ENCODE measurements at regions not wholly inside any gene's neighbourhood (a gene's known extent, or its start where the extent isn't known, plus 50 kb on each side); places are given as distances from the start of the nearest gene placed in this dataset.

DNA sequence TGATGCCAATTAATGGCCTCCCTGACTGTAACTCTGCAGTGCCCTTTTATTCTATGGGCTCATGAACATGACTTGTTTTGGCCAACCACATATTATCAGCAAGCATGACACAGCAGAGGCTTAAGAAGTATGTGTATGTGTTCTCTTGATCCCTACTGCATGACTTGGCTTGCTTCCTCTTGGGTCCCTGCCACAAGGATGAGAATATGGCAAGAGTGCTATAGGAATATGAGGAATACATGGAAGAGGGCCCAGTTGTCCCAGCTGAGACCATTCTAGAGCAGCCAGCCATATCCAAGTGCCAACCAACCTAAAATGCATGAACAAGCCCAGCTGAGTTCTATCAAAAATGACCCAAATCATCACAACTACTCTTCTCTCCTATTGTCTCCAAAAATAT, 576.7 kb upstream of the PCDH9 start:
- no peaks in the 10 kb centered on the region for H3K36me3 ChIP-seq (ENCODE audit: low read depth, low read length)
- no TSS peak for BruUV-seq (replicated peaks)
- no peak overlapping the region for H2AFZ ChIP-seq (ENCODE audit: low read length)
- H3F3A ChIP-seq (ENCODE audit: low read length, unreplicated experiment) = no peaks in the 10 kb centered on the region
- ChIA-PET POLR2A (ENCODE audit: unreplicated experiment) (no interaction called here), CTCF (no interaction called here)
- no peaks in the 10 kb centered on the region for H3K9me2 ChIP-seq (replicated peaks; ENCODE audit: low read length)
- DNase-seq = no peak
- ATAC-seq = no peak
- H3K27ac ChIP-seq (ENCODE audit: low read length) = no peak overlapping the region
- intact Hi-C loops (cut with micrococcal nuclease) = no loop called here
- no peak overlapping the region for H3K9ac ChIP-seq (ENCODE audit: low read length)
- H3K4me3 ChIP-seq (ENCODE audit: low read length) = no peak overlapping the region
- no peaks in the 10 kb centered on the region for H3K27me3 ChIP-seq (ENCODE audit: low read length)
- H4K20me1 ChIP-seq (ENCODE audit: low read length) = no peaks in the 10 kb centered on the region
- no peaks in the 10 kb centered on the region for H3K4me1 ChIP-seq (ENCODE audit: insufficient read depth, low read length)
- H3K9me3 ChIP-seq (ENCODE audit: low read length) = no peaks in the 10 kb centered on the region
- no peak for TF ChIP-seq EZH2phosphoT487 (IDR thresholded peaks at IDR 0.05; ENCODE audit: borderline replicate concordance, low read length)
- no peak for TF ChIP-seq EZH2 (IDR thresholded peaks at IDR 0.05; ENCODE audit: low read length, unreplicated experiment)
- TF ChIP-seq, protein P1, sequence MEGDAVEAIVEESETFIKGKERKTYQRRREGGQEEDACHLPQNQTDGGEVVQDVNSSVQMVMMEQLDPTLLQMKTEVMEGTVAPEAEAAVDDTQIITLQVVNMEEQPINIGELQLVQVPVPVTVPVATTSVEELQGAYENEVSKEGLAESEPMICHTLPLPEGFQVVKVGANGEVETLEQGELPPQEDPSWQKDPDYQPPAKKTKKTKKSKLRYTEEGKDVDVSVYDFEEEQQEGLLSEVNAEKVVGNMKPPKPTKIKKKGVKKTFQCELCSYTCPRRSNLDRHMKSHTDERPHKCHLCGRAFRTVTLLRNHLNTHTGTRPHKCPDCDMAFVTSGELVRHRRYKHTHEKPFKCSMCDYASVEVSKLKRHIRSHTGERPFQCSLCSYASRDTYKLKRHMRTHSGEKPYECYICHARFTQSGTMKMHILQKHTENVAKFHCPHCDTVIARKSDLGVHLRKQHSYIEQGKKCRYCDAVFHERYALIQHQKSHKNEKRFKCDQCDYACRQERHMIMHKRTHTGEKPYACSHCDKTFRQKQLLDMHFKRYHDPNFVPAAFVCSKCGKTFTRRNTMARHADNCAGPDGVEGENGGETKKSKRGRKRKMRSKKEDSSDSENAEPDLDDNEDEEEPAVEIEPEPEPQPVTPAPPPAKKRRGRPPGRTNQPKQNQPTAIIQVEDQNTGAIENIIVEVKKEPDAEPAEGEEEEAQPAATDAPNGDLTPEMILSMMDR (conservative IDR thresholded peaks at IDR 0.05; ENCODE audit: low read depth, low read length) = no peak
- no peaks in the 10 kb centered on the region for H3K79me2 ChIP-seq (ENCODE audit: low read length)
- H3K4me2 ChIP-seq (ENCODE audit: low read length) = no peak overlapping the region

DNA sequence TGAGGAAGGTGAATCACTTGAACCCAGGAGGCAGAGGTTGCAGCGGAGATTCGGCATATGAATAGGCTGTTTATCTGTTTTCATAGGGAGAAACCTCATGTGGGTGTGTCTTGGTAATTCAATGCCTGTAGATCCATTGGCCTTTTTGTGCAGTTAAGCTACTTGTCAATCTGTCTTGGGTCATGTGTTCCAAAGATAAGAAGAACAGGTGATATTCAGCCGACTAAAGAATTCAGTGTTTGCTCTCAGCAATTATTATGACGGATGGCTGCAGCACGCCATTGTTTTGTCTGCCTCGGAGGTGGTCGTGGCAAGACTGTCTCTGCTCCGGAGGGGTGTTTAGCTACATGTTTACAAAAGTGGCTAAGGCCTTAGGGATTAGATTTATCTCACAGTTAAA, 573.0 kb upstream of the PCDH9 start:
- TF ChIP-seq EZH2phosphoT487 (IDR thresholded peaks at IDR 0.05; ENCODE audit: borderline replicate concordance, low read length) = no peak
- TF ChIP-seq EZH2 (IDR thresholded peaks at IDR 0.05; ENCODE audit: low read length, unreplicated experiment) = no peak
- TF ChIP-seq, protein P1 (conservative IDR thresholded peaks at IDR 0.05; ENCODE audit: low read depth, low read length) = no peak
- H3K4me1 ChIP-seq (ENCODE audit: insufficient read depth, low read length) = no peaks in the 10 kb centered on the region
- H3K4me2 ChIP-seq (ENCODE audit: low read length) = no peak overlapping the region
- H3K4me3 ChIP-seq (ENCODE audit: low read length) = no peak overlapping the region
- no peaks in the 10 kb centered on the region for H3F3A ChIP-seq (ENCODE audit: low read length, unreplicated experiment)
- H3K27ac ChIP-seq (ENCODE audit: low read length) = no peak overlapping the region
- no peaks in the 10 kb centered on the region for H3K9me3 ChIP-seq (ENCODE audit: low read length)
- ATAC-seq (no peak), DNase-seq (no peak)
- H3K27me3 ChIP-seq (ENCODE audit: low read length) = no peaks in the 10 kb centered on the region
- no peak overlapping the region for H2AFZ ChIP-seq (ENCODE audit: low read length)
- no peaks in the 10 kb centered on the region for H4K20me1 ChIP-seq (ENCODE audit: low read length)
- H3K9ac ChIP-seq (ENCODE audit: low read length) = no peak overlapping the region
- BruUV-seq (replicated peaks) = no TSS peak
- no peaks in the 10 kb centered on the region for H3K36me3 ChIP-seq (ENCODE audit: low read depth, low read length)
- ChIA-PET CTCF (no interaction called here), POLR2A (ENCODE audit: unreplicated experiment) (no interaction called here)
- H3K9me2 ChIP-seq (replicated peaks; ENCODE audit: low read length) = no peaks in the 10 kb centered on the region
- H3K79me2 ChIP-seq (ENCODE audit: low read length) = no peaks in the 10 kb centered on the region
- intact Hi-C loops (cut with micrococcal nuclease) = no loop called here

DNA sequence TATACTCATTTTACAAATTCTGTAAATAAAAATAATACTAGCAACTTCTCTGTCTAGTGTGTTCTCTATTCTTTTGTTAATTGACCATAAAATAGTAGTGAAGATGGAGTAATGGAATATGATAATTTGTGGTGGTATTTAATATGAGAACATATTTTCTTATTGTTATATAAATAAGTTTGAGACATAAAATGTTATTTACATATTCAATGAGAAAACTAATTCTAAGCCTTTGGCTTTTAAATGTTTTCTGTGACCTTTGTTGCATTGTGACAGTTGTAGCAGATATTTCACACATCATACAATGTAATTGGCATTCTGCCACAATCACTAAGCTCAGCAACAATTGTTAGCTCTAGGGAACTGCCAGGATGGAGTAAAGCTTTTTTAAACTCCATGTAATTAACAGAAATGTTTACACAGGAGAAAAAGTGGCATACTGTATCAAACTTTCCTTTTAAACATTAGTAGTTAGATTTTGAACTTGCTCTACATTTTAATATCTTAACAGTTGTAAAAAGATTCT, 562.1 kb upstream of the PCDH9 start:
- Histone ChIP-seq H2AFZ (ENCODE audit: low read length) (no peak overlapping the region), H3K4me3 (ENCODE audit: low read length) (no peak overlapping the region), H3K9me2 (replicated peaks; ENCODE audit: low read length) (no peaks in the 10 kb centered on the region), H4K20me1 (ENCODE audit: low read length) (no peaks in the 10 kb centered on the region), H3K4me1 (ENCODE audit: insufficient read depth, low read length) (no peaks in the 10 kb centered on the region), H3K36me3 (ENCODE audit: low read depth, low read length) (no peaks in the 10 kb centered on the region), H3F3A (ENCODE audit: low read length, unreplicated experiment) (no peaks in the 10 kb centered on the region), H3K27ac (ENCODE audit: low read length) (no peak overlapping the region), H3K9ac (ENCODE audit: low read length) (no peak overlapping the region), H3K9me3 (ENCODE audit: low read length) (no peaks in the 10 kb centered on the region), H3K4me2 (ENCODE audit: low read length) (no peak overlapping the region), H3K27me3 (ENCODE audit: low read length) (no peaks in the 10 kb centered on the region), H3K79me2 (ENCODE audit: low read length) (no peaks in the 10 kb centered on the region)
- BruUV-seq (replicated peaks) = no TSS peak
- intact Hi-C loops (cut with micrococcal nuclease) = no loop called here
- TF ChIP-seq, protein P1 (conservative IDR thresholded peaks at IDR 0.05; ENCODE audit: low read depth, low read length) = no peak
- TF ChIP-seq EZH2phosphoT487 (IDR thresholded peaks at IDR 0.05; ENCODE audit: borderline replicate concordance, low read length) (no peak), EZH2 (IDR thresholded peaks at IDR 0.05; ENCODE audit: low read length, unreplicated experiment) (no peak)
- DNase-seq (no peak), ATAC-seq (no peak)
- POLR2A ChIA-PET (ENCODE audit: unreplicated experiment) = no interaction called here
- CTCF ChIA-PET = interaction anchor here (0.7 kb wide), 1 partner anchor 512 kb away, joined by 3 read pairs; no protein-coding TSS in a partner anchor

Data from PC-3 (cell line).